ENCODE measurements at regions not wholly inside any gene's neighbourhood (a gene's known extent, or its start where the extent isn't known, plus 50 kb on each side); places are given as distances from the start of the nearest gene placed in this dataset.
"Not testable (repeated sequence)": the region's sequence is repeated elsewhere in the genome, so short reads cannot be mapped to it uniquely, and the experiment has no call there.

DNA sequence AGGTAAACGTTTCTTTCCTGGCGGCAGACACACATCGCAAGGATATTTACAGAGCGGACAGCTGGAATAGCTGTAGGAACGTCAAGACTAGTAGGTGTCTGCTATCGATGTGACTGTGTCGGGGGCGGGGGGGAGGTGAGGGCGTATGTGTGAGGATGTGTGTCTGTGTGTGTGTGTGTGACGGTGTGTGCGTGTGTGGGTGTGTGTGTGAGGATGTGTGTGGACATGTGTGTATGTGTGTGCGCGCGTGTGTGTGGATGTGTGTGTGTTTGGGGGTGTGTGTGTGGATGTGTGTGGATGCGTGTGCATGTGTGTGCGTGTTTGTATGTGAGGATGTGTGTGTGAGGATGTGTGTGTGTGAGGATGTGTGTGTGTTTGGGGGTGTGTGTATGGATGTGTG lies 55.4 kb downstream of the PNMA6F start:
- H3K27ac ChIP-seq; H3K9me3 ChIP-seq; POLR2A ChIA-PET; ATAC-seq; FAIRE-seq; H3K4me1 ChIP-seq; H3K4me3 ChIP-seq; CTCF ChIA-PET; H3K4me2 ChIP-seq; DNase-seq (ENCODE audit: low read depth in 1 of 2, low spot score in 1 of 2): not testable (repeated sequence)
- WGBS (ENCODE audit: missing lambda C conversion rate), result 81% methylated on average over 8 of the region's 16 CpGs

DNA sequence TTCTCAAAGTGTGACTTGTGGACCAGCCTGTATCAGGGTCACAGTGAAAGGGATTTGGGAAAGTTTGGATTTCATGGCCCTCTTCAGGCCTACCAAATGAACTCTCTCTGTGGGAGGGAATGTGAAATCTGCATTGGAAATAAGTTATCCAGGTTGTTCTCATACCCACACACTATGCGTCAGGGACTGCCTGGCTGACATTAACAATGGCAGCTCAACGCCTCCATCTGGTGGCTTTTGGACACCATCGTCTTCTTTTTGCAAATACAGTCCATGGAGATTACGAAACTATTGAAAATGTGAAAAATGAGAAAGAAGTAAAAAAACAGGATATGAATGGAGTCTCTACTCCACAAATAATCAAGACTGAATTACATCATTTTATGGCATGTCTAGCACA lies 61.1 kb downstream of the PNMA6F start:
- peak; percentile 71 to 72 for ATAC-seq
- POLR2A ChIA-PET; CTCF ChIA-PET; H3K9me3 ChIP-seq; H3K4me3 ChIP-seq; H3K27ac ChIP-seq; DNase-seq (ENCODE audit: low read depth in 1 of 2, low spot score in 1 of 2); H3K4me2 ChIP-seq; FAIRE-seq; H3K4me1 ChIP-seq: not testable (repeated sequence)
- WGBS (ENCODE audit: missing lambda C conversion rate), result no CpG with 5 or more reads among the region's 4 CpGs

DNA sequence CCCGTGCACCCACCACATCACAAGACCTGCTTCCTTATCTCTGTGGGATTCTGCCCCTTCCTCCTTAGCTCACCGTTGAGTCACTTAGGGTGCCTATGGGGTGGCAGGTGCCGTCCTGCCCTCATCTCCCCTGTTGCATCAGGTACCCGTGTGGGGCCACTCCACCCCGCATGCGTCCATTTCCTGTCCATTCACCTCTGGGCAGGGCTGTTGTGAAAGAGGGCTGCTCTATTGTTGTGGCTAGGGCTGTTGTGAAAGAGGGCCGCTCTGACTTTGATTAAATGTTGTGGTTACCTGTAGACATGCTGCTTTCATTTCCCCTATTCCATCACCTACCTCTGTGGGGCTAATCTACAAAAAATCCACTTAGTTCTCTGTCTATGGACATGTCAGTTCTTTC lies 68.3 kb downstream of the PNMA6F start:
- POLR2A ChIA-PET; ATAC-seq; FAIRE-seq; H3K9me3 ChIP-seq; DNase-seq (ENCODE audit: low read depth in 1 of 2, low spot score in 1 of 2); H3K4me1 ChIP-seq; H3K4me2 ChIP-seq; H3K4me3 ChIP-seq; H3K27ac ChIP-seq; CTCF ChIA-PET: not testable (repeated sequence)
- WGBS (ENCODE audit: missing lambda C conversion rate), result no CpG with 5 or more reads among the region's 7 CpGs

DNA sequence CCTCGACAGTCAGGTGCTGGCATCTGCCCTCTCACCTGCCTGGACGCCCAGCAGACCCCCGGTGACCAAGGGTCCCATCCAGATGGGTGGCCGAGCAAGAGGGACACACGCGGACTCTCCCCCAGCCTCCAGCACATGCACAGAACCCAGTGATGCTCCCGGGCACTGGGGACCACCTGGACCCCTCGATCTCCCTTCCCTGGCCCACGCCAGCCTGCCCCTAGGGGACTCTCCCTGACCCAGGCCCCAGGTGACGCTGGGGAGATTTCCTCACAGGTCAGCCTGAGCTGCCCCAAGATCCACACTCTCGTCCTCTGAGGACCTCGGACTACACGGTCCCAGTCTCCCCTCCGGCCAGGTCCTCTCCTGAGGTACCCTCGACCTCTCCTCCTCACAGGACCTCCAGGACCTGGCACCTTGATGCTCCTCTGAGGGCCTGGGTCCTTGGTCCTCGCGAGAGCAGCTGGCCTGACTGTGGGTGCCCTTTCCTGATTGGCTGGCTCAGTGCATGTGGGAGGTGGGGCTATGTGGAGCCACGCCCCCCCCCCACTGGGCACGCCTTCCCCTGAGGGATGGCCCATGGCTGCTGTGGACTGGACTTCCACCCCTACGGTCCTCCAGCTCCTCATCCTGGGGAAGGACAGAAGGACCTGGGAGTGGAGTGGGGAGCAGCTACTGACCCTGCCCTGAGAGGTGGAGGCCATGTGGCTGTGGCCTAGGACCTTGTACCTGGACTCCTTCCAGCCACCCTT lies 69.0 kb downstream of the PNMA6F start:
- WGBS (ENCODE audit: missing lambda C conversion rate), result no CpG with 5 or more reads among the region's 20 CpGs
- DNase-seq (ENCODE audit: low read depth in 1 of 2, low spot score in 1 of 2); H3K9me3 ChIP-seq; POLR2A ChIA-PET; H3K27ac ChIP-seq; H3K4me2 ChIP-seq; H3K4me3 ChIP-seq; FAIRE-seq; CTCF ChIA-PET; H3K4me1 ChIP-seq: not testable (repeated sequence)
- ATAC-seq, result peak in 1 of 2 experiments; percentile 45; a peak in 1 of 6 replicates

DNA sequence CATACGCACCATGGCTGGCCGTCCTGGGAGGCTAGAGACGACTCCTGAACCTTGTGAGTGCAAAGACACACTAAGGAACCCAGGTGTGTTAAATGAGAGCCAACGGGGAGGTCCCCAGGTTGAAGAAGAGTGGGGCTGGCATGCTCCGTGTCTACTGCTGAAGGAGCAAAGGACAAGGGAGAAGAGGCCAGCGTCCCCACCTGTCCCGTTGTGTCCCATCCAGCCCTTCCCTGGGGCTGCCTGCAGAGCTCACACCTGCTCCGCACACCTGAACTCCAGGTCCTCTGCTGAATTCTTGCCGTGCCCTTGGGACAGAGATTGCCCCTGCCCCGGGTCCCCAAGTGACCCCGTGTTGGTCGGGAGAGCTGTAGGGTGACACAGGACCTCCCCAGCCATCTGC lies 69.6 kb downstream of the PNMA6F start:
- H3K27ac ChIP-seq; H3K4me1 ChIP-seq; CTCF ChIA-PET; H3K9me3 ChIP-seq; FAIRE-seq; POLR2A ChIA-PET; H3K4me2 ChIP-seq; H3K4me3 ChIP-seq; DNase-seq (ENCODE audit: low read depth in 1 of 2, low spot score in 1 of 2); ATAC-seq: not testable (repeated sequence)
- 71% methylated on average over 3 of the region's 12 CpGs for WGBS (ENCODE audit: missing lambda C conversion rate)

DNA sequence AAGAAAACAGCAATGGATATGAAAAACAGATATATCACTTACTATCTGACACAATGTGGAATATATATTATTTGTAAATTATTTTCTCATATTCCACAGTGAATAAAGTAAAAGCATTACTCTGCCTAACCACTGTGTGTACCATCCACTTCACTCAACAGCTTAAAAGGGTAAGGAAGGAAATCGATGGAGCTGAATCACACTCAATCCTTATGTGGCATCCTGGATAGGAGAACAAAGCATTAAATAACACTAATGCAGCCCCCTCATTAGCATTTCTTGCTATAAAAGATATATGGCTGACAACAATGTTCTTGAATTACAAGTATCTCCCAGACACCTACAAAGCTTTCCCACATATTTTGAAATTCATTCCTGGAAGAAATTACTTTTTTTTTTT lies 70.8 kb downstream of the PNMA6F start:
- ATAC-seq; H3K27ac ChIP-seq; H3K4me2 ChIP-seq; POLR2A ChIA-PET; DNase-seq (ENCODE audit: low read depth in 1 of 2, low spot score in 1 of 2); H3K4me3 ChIP-seq; CTCF ChIA-PET; H3K9me3 ChIP-seq; H3K4me1 ChIP-seq: not testable (repeated sequence)
- WGBS (ENCODE audit: missing lambda C conversion rate), result 28% methylated on average over 1 of the region's 1 CpG
- peak; percentile 99 for FAIRE-seq

DNA sequence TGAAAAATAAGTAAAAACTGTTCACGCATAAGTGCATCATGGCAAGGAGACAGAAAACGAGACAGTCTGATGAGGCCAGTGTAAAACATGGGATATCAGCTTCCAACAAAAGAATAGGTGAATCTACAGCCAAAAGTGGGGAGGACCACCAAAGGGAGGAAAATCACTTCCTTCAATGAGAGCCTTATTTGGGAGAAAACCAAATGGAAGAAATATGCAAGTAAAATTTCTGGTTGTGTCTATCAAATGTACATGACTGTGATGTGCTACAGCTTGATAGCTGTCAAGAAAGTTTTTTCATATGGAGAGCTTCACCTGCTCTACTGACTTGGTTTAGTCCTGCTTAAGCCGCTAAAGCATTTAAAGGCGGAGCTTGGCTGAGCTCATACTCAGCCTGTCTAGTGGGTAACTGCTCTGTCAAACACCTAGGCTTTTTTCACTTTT lies 66.2 kb downstream of the MAGEA1 start:
- POLR2A ChIA-PET, result no interaction called here
- ATAC-seq (no peak), DNase-seq (ENCODE audit: low read depth in 1 of 2, low spot score in 1 of 2) (peak in 1 of 2 experiments; percentile 1), FAIRE-seq (peak; percentile 13)
- Histone ChIP-seq H3K4me3 (no peak overlapping the region), H3K9me3 (no peaks in the 10 kb centered on the region), H3K4me1 (no peaks in the 10 kb centered on the region), H3K27ac (no peak overlapping the region), H3K4me2 (no peak overlapping the region)
- CTCF ChIA-PET, result interaction anchor here (1.2 to 1.3 kb wide), 2 partner anchors 10 to 213 kb away, joined by 3 to 5 read pairs; no protein-coding TSS in a partner anchor
- 18% methylated on average over 4 of the region's 4 CpGs for WGBS (ENCODE audit: missing lambda C conversion rate)
- TF ChIP-seq BHLHE40 (IDR thresholded peaks at IDR 0.05; ENCODE audit: low read depth, low read length) (no peak), CHD4 (IDR thresholded peaks at IDR 0.05; ENCODE audit: borderline replicate concordance) (no peak), FOXS1 (CRISPR knock-in tag; IDR thresholded peaks at IDR 0.05) (no peak), ZSCAN20 (CRISPR knock-in tag; IDR thresholded peaks at IDR 0.05) (no peak), RCOR1 (IDR thresholded peaks at IDR 0.05; ENCODE audit: low read depth, low read length) (no peak), CBX8 (IDR thresholded peaks at IDR 0.05) (no peak), POLR2A (IDR thresholded peaks at IDR 0.05; ENCODE audit: low read length) (no peak), CHD2 (IDR thresholded peaks at IDR 0.05; ENCODE audit: low read length, partially characterized antibody) (no peak), JUNB (IDR thresholded peaks at IDR 0.05) (no peak), ESRRA (IDR thresholded peaks at IDR 0.05; ENCODE audit: borderline replicate concordance, low read length) (no peak), KDM1A (IDR thresholded peaks at IDR 0.05; ENCODE audit: low read depth) (no peak), KDM5A (IDR thresholded peaks at IDR 0.05) (no peak), MAFK (IDR thresholded peaks at IDR 0.05; ENCODE audit: partially characterized antibody) (no peak), NPAS2 (CRISPR knock-in tag; IDR thresholded peaks at IDR 0.05; ENCODE audit: borderline replicate concordance) (no peak), NR3C1 (IDR thresholded peaks at IDR 0.05) (no peak), EHF (CRISPR knock-in tag; IDR thresholded peaks at IDR 0.05) (no peak), SMC3 (IDR thresholded peaks at IDR 0.05) (no peak)
- TF ChIP-seq, protein P1, sequence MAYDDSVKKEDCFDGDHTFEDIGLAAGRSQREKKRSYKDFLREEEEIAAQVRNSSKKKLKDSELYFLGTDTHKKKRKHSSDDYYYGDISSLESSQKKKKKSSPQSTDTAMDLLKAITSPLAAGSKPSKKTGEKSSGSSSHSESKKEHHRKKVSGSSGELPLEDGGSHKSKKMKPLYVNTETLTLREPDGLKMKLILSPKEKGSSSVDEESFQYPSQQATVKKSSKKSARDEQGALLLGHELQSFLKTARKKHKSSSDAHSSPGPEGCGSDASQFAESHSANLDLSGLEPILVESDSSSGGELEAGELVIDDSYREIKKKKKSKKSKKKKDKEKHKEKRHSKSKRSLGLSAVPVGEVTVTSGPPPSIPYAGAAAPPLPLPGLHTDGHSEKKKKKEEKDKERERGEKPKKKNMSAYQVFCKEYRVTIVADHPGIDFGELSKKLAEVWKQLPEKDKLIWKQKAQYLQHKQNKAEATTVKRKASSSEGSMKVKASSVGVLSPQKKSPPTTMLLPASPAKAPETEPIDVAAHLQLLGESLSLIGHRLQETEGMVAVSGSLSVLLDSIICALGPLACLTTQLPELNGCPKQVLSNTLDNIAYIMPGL (CRISPR knock-in tag; IDR thresholded peaks at IDR 0.05; ENCODE audit: borderline replicate concordance), result no peak

All from A549 (cell line).